HG03442 (cell line): ENCODE measurements at regions not wholly inside any gene's neighbourhood (a gene's known extent, or its start where the extent isn't known, plus 50 kb on each side); places are given as distances from the start of the nearest gene placed in this dataset.
"Not testable (repeated sequence)": the region's sequence is repeated elsewhere in the genome, so short reads cannot be mapped to it uniquely, and the experiment has no call there.

Source experiments
- ATAC-seq: cut with Tn5 transposase; IDR thresholded peaks from one replicate; pipeline ENCODE4 v1.9.1; 2021; ENCODE audit warnings: mild to moderate bottlenecking, moderate library complexity; ENCODE audit not compliant: unreplicated experiment

DNA sequence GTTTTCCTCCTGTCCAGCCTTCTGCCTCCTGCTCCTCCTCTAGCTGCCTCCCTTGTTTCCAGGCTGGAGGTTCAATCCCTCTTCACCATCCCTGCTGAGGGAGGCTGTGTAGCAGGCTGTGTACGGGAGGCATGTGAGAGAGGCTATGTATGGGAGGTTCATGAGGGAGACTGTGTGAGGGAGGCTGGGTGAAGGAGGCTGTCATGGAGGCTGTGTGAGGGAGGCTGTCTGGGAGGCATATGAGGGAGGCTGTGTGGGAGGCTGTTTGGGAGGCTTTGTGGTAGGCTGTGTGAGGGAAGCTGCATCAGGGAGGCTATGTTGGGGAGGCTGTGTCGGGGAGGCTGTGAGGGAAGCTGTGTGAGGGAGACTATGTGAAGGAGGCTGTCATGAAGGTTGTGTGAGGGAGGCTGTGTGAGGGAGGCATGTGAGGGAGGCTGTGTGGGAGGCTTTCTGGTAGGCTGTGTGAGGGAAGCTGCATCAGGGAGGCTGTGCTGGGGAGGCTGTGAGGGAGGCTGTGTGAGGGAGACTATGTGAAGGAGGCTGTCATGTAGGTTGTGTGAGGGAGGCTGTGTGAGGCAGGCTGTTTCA, 123.7 kb upstream of the RNF32 start:
- ATAC-seq: no peak

- ATAC-seq: no peak
Observed at GRCh38 chr7:156515911-156516790, 124.4 kb upstream of the RNF32 start.

DNA sequence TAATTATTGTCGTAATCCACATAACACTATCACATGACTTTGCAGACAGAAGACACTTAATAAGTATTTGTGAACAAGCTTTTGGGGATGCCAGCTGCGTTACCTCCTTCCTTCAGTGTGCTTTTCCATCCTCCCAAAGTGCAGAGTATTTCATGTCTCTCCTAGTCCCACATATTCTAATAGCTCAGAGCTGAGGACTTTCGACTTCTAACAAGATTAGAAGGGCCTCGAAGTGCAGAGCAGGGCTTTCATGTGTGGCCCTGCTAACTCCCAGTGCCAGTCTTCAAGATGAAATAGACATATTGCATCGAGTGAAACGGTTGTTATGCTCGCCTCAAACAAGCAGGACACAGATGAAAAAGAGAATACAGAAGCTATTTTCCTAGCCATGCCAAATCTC, 125.7 kb upstream of the RNF32 start:
- no peak for ATAC-seq

GRCh38 chr7:156511426-156511825, 129.1 kb upstream of the RNF32 start:
- ATAC-seq: no peak

DNA sequence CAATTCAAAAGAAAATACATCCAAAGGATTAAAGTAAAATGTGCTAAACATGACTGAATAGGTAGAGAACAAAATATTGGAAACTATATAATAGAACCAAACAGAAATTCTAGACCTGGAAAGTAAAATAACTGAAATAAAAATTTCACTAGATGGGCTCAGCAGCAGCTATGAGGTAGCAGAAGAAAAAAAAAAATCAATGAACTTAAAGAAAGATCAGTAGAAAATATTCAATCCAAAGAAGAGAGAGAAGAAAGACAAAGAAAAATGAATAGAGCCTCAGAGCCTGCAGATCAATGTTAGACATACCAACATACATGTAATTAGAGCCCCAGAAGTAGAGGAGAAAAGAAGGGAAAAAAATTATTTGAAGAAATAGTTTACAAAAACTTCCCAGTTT, 129.6 kb upstream of the RNF32 start:
- no peak for ATAC-seq

- ATAC-seq: no peak
Observed at GRCh38 chr7:156509216-156509615, 131.4 kb upstream of the RNF32 start.

- no peak for ATAC-seq
Observed at GRCh38 chr7:156505876-156506275, 134.7 kb upstream of the RNF32 start.

- no peak for ATAC-seq
Observed at GRCh38 chr7:156504687-156505545, 135.7 kb upstream of the RNF32 start.

- ATAC-seq: no peak
Observed at GRCh38 chr7:156504006-156504405, 136.6 kb upstream of the RNF32 start.

DNA sequence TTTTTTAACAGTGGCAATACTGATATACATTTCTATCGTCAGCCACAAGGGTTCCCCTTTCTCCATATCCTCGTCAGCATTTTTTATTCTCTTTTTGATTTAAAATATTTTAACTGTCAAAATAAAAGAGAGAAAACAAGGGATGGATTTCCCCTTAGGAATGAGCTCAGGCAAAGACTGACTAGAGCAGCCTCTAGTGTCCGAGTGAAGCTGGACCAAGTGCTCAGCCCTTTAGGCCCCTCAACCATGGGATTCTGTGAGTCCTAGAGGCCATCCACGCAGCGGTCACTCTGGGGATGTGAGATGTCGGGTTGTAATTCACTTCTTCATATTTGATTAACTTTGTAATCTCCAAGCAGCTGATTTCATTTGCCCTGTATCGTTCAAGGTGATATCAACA, 137.4 kb upstream of the RNF32 start:
- ATAC-seq: no peak

DNA sequence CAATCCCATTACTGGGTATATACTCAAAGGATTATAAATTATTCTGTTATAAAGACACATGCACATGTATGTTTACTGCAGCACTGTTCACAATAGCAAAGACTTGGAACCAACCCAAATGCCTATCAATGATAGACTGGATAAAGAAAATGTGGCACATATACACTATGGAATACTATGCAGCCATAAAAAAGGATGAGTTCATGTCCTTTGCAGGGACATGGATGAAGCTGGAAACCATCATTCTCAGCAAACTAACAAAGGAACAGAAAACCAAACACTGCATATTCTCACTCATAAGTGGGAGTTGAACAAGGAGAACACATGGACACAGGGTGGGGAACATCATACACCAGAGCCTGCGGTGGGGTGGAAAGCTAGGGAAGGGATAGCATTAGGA, 138.8 kb upstream of the RNF32 start:
- not testable (repeated sequence) for ATAC-seq

- no peak for ATAC-seq
Observed at GRCh38 chr7:156499247-156499881, 141.2 kb upstream of the RNF32 start.

DNA sequence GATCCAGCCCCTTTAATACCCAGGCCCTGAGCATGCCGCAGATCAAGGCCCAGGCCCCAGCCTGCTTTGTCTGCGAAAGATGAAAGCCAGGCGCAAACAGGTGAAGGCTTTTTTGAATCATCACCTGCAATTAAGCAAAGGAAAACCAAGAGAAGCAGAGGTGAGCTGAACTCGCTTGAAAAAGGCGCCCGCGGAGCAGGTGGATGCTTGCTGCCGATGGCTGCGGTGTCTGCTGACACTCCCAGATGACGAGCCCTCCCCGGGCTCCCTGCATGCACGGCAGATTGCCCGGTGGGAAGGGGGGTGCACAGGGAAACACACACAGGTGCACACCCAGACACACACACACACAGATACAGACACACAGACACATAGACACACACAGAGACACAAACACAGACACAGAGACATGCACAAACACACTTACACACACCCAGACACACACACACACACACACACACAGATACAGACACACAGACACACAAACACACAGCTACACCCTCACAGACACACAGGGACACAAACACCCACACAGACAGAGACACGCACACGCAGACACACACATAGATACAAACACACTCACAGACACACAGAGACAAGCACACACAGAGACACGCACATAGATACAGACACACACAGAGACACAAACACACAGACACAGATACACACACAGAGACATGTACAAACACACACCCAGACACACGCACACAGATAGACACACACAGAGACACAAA, 142.6 kb upstream of the RNF32 start:
- no peak for ATAC-seq

- no peak for ATAC-seq
Observed at GRCh38 chr7:156496865-156497264, 143.7 kb upstream of the RNF32 start.

GRCh38 chr7:156496363-156496769, 144.2 kb upstream of the RNF32 start:
- no peak for ATAC-seq

- no peak for ATAC-seq
Observed at GRCh38 chr7:156494960-156495359, 145.6 kb upstream of the RNF32 start.

GRCh38 chr7:156493942-156494341, 146.6 kb upstream of the RNF32 start:
- ATAC-seq: no peak

DNA sequence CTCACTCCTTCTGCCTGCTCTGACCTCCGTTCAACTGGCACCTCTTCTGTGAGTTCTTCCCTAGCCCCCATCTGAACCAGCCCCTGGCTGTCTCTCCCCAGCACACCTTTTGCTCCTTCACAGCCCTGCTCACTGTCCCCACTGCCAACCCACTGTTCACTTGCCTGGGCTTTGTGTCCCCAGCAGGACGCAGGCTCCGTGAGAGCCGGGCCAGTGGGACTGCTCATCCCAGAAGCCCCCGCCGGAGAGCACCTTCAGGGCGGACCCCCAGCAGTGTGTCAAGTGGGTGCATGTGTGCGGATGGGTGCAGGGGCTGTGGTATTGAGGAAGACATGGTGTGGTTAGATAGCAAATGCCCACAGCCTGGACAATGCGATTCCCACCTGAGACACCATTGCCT, 148.4 kb upstream of the RNF32 start:
- ATAC-seq: no peak

- ATAC-seq: no peak
Observed at GRCh38 chr7:156491435-156491834, 149.1 kb upstream of the RNF32 start.

- ATAC-seq: no peak
Observed at GRCh38 chr7:156490021-156490800, 150.4 kb upstream of the RNF32 start.
